ENCODE measurements at regions not wholly inside any gene's neighbourhood (a gene's known extent, or its start where the extent isn't known, plus 50 kb on each side); places are given as distances from the start of the nearest gene placed in this dataset.

DNA sequence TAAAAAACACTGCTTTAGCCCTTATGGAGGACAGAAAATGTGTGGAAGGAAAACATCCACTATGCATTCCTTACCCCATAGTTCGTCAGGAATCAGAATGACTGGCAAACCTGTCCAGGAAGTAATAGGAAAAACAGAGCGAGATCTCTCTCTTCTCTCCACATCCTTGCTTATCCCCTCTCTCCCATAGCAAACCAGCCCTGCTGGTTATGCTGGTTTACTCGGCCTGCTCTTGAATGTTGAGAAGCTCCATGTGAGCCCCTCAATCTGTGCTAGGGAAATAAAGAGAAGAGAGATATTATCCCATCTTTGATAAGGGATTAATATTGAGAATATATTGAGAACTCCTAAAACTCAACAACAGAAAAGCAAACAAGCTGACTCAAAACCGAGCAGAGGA, 402.8 kb upstream of the RBFOX1 start:
- Histone ChIP-seq H3K9me3 (replicated peaks; ENCODE audit: control insufficient read depth, insufficient read depth, low read length) (peaks cover 6% of the 10 kb centered on the region), H4K20me1 (replicated peaks; ENCODE audit: control insufficient read depth, extremely low read depth, insufficient read depth, low read length) (no peaks in the 10 kb centered on the region), H3K9me1 (replicated peaks; ENCODE audit: control insufficient read depth, extremely low read depth, insufficient read depth, low read length) (no peaks in the 10 kb centered on the region), H3K36me3 (ENCODE audit: control insufficient read depth in 2 of 2, extremely low read depth in 1 of 2, insufficient read depth in 2 of 2, low read length in 2 of 2) (no peaks in the 10 kb centered on the region), H3K4me2 (ENCODE audit: insufficient read depth, low read length) (no peak overlapping the region), H3K9ac (replicated peaks; ENCODE audit: extremely low read depth, insufficient read depth, low read length) (no peak overlapping the region), H2AFZ (ENCODE audit: low read depth, low read length) (no peak overlapping the region), H3K4me1 (ENCODE audit: control insufficient read depth, extremely low read depth, insufficient read depth, low read length) (no peaks in the 10 kb centered on the region), H3K27me3 (ENCODE audit: control insufficient read depth in 2 of 2, insufficient read depth in 2 of 2, low read length in 2 of 2) (no peaks in the 10 kb centered on the region), H3K79me2 (ENCODE audit: control insufficient read depth, insufficient read depth, low read length) (no peaks in the 10 kb centered on the region), H3K27ac (ENCODE audit: insufficient read depth, low read depth, low read length) (no peak overlapping the region), H3K4me3 (replicated peaks in 1 of 3; ENCODE audit: insufficient read depth in 1 of 3, low read depth in 1 of 3, low read length in 3 of 3) (no peak overlapping the region)
- TF ChIP-seq POLR2A (IDR thresholded peaks at IDR 0.05; ENCODE audit: low read depth, low read length): no peak
- no peak for TF ChIP-seq FOS (IDR thresholded peaks at IDR 0.05; ENCODE audit: borderline replicate concordance, insufficient read depth, low read length)
- no peak for TF ChIP-seq MAX (IDR thresholded peaks at IDR 0.05; ENCODE audit: insufficient read depth, insufficient read length)
- TF ChIP-seq, protein P1, sequence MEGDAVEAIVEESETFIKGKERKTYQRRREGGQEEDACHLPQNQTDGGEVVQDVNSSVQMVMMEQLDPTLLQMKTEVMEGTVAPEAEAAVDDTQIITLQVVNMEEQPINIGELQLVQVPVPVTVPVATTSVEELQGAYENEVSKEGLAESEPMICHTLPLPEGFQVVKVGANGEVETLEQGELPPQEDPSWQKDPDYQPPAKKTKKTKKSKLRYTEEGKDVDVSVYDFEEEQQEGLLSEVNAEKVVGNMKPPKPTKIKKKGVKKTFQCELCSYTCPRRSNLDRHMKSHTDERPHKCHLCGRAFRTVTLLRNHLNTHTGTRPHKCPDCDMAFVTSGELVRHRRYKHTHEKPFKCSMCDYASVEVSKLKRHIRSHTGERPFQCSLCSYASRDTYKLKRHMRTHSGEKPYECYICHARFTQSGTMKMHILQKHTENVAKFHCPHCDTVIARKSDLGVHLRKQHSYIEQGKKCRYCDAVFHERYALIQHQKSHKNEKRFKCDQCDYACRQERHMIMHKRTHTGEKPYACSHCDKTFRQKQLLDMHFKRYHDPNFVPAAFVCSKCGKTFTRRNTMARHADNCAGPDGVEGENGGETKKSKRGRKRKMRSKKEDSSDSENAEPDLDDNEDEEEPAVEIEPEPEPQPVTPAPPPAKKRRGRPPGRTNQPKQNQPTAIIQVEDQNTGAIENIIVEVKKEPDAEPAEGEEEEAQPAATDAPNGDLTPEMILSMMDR (IDR thresholded peaks at IDR 0.05; ENCODE audit: extremely low read depth in 1 of 2, insufficient read depth in 1 of 2, low read depth in 1 of 2, low read length in 2 of 2): no peak
- no peak for TF ChIP-seq EZH2 (IDR thresholded peaks at IDR 0.05; ENCODE audit: borderline replicate concordance, low read depth, low read length, severe bottlenecking)
- no peak for TF ChIP-seq MYC (IDR thresholded peaks at IDR 0.05; ENCODE audit: low read depth, low read length)
- no peak for TF ChIP-seq JUN (IDR thresholded peaks at IDR 0.05; ENCODE audit: borderline replicate concordance, insufficient read depth, insufficient read length, low read depth)
- no peak for TF ChIP-seq POLR2AphosphoS5 (IDR thresholded peaks at IDR 0.05; ENCODE audit: insufficient read depth, low read depth, low read length)
- TF ChIP-seq GATA2 (IDR thresholded peaks at IDR 0.05; ENCODE audit: insufficient read depth, insufficient read length, low read depth, low read length): no peak
- DNase-seq (ENCODE audit: low read depth, low spot score) (no peak), FAIRE-seq (no peak)
- CTCF ChIA-PET: no interaction called here
- dilution Hi-C loops (cut with MboI; ENCODE audit: extremely low pct_ligation_motif_present, low sequenced_read_pairs) (no loop called here), intact Hi-C loops (cut with micrococcal nuclease) (no loop called here)
- POLR2A ChIA-PET: no interaction called here
- BruUV-seq (replicated peaks): no TSS peak
